ENCODE measurements at regions not wholly inside any gene's neighbourhood (a gene's known extent, or its start where the extent isn't known, plus 50 kb on each side); places are given as distances from the start of the nearest gene placed in this dataset.

- DNase-seq (ENCODE audit: low spot score) = no peak
These were observed 356.3 kb upstream of the PRMT6 start for GRCh38 chr1:106700211-106700610.

GRCh38 chr1:106705971-106706370 lies 350.5 kb upstream of the PRMT6 start:
- no peak for TF ChIP-seq CTCF (IDR thresholded peaks at IDR 0.05; ENCODE audit: borderline replicate concordance, control extremely low read depth, extremely low read depth, insufficient read depth, missing control alignments)
- DNase-seq (ENCODE audit: low spot score) = no peak
- in situ Hi-C loops (cut with MboI; ENCODE audit: low sequenced_read_pairs, unreplicated experiment) = no loop called here

More at GRCh38 chr1:106700211-106700610, 356.3 kb upstream of the PRMT6 start:
- in situ Hi-C loops (cut with MboI; ENCODE audit: low sequenced_read_pairs, unreplicated experiment) = no loop called here
- no peak for TF ChIP-seq CTCF (IDR thresholded peaks at IDR 0.05; ENCODE audit: borderline replicate concordance, control extremely low read depth, extremely low read depth, insufficient read depth, missing control alignments)

GRCh38 chr1:106717591-106717990 lies 338.9 kb upstream of the PRMT6 start:
- no peak for TF ChIP-seq CTCF (IDR thresholded peaks at IDR 0.05; ENCODE audit: borderline replicate concordance, control extremely low read depth, extremely low read depth, insufficient read depth, missing control alignments)
- in situ Hi-C loops (cut with MboI; ENCODE audit: low sequenced_read_pairs, unreplicated experiment) = no loop called here
- DNase-seq (ENCODE audit: low spot score) = no peak

- no peak for DNase-seq (ENCODE audit: low spot score)
- in situ Hi-C loops (cut with MboI; ENCODE audit: low sequenced_read_pairs, unreplicated experiment) = no loop called here
- no peak for TF ChIP-seq CTCF (IDR thresholded peaks at IDR 0.05; ENCODE audit: borderline replicate concordance, control extremely low read depth, extremely low read depth, insufficient read depth, missing control alignments)
These were observed 334.7 kb upstream of the PRMT6 start for GRCh38 chr1:106721790-106722189.

- DNase-seq (ENCODE audit: low spot score) = no peak
- in situ Hi-C loops (cut with MboI; ENCODE audit: low sequenced_read_pairs, unreplicated experiment) = no loop called here
- no peak for TF ChIP-seq CTCF (IDR thresholded peaks at IDR 0.05; ENCODE audit: borderline replicate concordance, control extremely low read depth, extremely low read depth, insufficient read depth, missing control alignments)
These were observed 334.0 kb upstream of the PRMT6 start for GRCh38 chr1:106722466-106722865.

- no peak for TF ChIP-seq CTCF (IDR thresholded peaks at IDR 0.05; ENCODE audit: borderline replicate concordance, control extremely low read depth, extremely low read depth, insufficient read depth, missing control alignments)
- in situ Hi-C loops (cut with MboI; ENCODE audit: low sequenced_read_pairs, unreplicated experiment) = no loop called here
- peak; percentile 13 for DNase-seq (ENCODE audit: low spot score)
These were observed 329.3 kb upstream of the PRMT6 start for GRCh38 chr1:106727171-106727570.

Data from GM13976 (cell line).